Uterus (tissue), 2 donors: ENCODE measurements at regions not wholly inside any gene's neighbourhood (a gene's known extent, or its start where the extent isn't known, plus 50 kb on each side); places are given as distances from the start of the nearest gene placed in this dataset.

ENCODE experiments used
- POLR2A ChIP-seq, 2 donors: fragments of 450-650 bp; IDR thresholded peaks; one replicate each; pipeline ENCODE4 v1.6.1; 2016; ENCODE audit warnings: antibody characterized with exemption in 2 of 2, mild to moderate bottlenecking in 1 of 2, moderate library complexity in 1 of 2
- TF ChIP-seq, protein P1 (sequence below), 4 experiments: fragments of 200-600 bp in 2 of 4; fragments of 450-650 bp in 2 of 4; sonication (generic) in 2 of 4; IDR thresholded peaks; one replicate each; pipeline ENCODE4 v1.5.1; 2016 to 2019; ENCODE audit warnings: antibody characterized with exemption in 4 of 4, mild to moderate bottlenecking in 2 of 4, moderate library complexity in 1 of 4

DNA sequence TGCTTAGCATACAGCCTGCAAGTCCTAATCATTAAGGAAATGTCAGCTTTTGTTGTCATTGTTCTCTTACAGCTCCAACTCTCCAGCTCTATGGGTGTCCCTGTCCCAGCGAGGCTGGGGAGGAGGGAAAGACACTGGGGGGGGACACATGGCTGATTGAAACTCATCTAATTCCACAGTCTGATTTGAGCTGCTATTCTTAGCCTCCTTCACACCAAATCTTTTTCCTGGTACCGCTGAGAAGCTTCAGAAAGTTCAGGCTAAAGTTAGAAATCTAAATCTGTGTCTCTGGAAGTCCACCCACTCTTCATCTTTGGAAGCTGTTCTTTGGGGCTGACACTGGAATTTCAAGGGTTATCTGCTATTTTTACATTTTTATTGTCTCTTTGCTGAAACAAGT is 61.3 kb upstream of the RASGRP1 start:
- TF ChIP-seq POLR2A (IDR thresholded peaks at IDR 0.05), result no peak
- TF ChIP-seq, protein P1, sequence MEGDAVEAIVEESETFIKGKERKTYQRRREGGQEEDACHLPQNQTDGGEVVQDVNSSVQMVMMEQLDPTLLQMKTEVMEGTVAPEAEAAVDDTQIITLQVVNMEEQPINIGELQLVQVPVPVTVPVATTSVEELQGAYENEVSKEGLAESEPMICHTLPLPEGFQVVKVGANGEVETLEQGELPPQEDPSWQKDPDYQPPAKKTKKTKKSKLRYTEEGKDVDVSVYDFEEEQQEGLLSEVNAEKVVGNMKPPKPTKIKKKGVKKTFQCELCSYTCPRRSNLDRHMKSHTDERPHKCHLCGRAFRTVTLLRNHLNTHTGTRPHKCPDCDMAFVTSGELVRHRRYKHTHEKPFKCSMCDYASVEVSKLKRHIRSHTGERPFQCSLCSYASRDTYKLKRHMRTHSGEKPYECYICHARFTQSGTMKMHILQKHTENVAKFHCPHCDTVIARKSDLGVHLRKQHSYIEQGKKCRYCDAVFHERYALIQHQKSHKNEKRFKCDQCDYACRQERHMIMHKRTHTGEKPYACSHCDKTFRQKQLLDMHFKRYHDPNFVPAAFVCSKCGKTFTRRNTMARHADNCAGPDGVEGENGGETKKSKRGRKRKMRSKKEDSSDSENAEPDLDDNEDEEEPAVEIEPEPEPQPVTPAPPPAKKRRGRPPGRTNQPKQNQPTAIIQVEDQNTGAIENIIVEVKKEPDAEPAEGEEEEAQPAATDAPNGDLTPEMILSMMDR (IDR thresholded peaks at IDR 0.05), result no peak
